HEK293 (cell line): ENCODE measurements at regions not wholly inside any gene's neighbourhood (a gene's known extent, or its start where the extent isn't known, plus 50 kb on each side); places are given as distances from the start of the nearest gene placed in this dataset.

ENCODE experiments used
- SP7 ChIP-seq: fragments of 450-650 bp; formaldehyde crosslinking; IDR thresholded peaks from 2 replicates; pipeline ENCODE4 v1.5.1; 2016; ENCODE audit warnings: missing biosample characterization, missing genetic modification characterization
- ZNF214 ChIP-seq: fragments of 450-650 bp; formaldehyde crosslinking; IDR thresholded peaks from 2 replicates; pipeline ENCODE4 v1.5.1; 2017; ENCODE audit warnings: missing biosample characterization, mild to moderate bottlenecking, missing genetic modification characterization, borderline replicate concordance
- ZNF707 ChIP-seq: fragments of 450-650 bp; formaldehyde crosslinking; IDR thresholded peaks from 2 replicates; pipeline ENCODE4 v1.5.1; 2016; ENCODE audit warnings: missing biosample characterization, missing genetic modification characterization

DNA sequence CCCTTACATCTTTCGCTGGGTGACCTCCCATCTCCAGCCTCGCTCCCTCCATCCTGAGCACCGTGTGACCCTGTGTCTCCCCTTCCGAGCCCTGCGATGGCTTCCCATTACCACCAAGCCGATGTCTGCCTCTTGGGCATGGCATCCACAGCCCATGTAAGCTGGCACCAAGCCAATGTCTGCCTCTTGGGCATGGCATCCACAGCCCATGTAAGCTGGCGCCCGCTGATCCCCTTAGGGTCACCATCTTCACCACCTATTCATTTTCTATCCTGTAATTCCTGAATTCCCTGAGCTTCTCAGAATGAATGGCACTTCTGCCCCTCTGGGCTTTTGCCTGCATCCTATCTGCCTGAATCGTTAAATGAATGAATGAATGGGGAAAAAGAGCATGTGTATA lies 478.2 kb upstream of the CCL2 start:
- TF ChIP-seq ZNF214 (tag by site-specific recombination) (no peak), SP7 (tag by site-specific recombination) (no peak), ZNF707 (tag by site-specific recombination) (no peak)
